ENCODE measurements at regions not wholly inside any gene's neighbourhood (a gene's known extent, or its start where the extent isn't known, plus 50 kb on each side); places are given as distances from the start of the nearest gene placed in this dataset.

GRCh38 chr12:61870658-61871484 is 389.3 kb upstream of the USP15 start (continued):
- TF ChIP-seq RAD21 (IDR thresholded peaks at IDR 0.05 in 1 of 2, conservative IDR thresholded peaks at IDR 0.05 in 1 of 2; ENCODE audit: low read depth in 2 of 2, low read length in 2 of 2) = no peak
- no peak for TF ChIP-seq SP1 (IDR thresholded peaks at IDR 0.05; ENCODE audit: low read depth, low read length)
- no peak for TF ChIP-seq KDM5A (IDR thresholded peaks at IDR 0.05; ENCODE audit: low read length)
- TF ChIP-seq SAP30 (IDR thresholded peaks at IDR 0.05; ENCODE audit: insufficient read depth, insufficient replicate concordance, low read length) = no peak
- no peak for TF ChIP-seq MAFK (IDR thresholded peaks at IDR 0.05; ENCODE audit: low read depth, low read length)
- no peak for TF ChIP-seq ASH2L (IDR thresholded peaks at IDR 0.05; ENCODE audit: low read length)
- TF ChIP-seq MAX (IDR thresholded peaks at IDR 0.05) = no peak
- no peak for TF ChIP-seq SIRT6 (IDR thresholded peaks at IDR 0.05; ENCODE audit: low read length)
